ENCODE measurements at regions not wholly inside any gene's neighbourhood (a gene's known extent, or its start where the extent isn't known, plus 50 kb on each side); places are given as distances from the start of the nearest gene placed in this dataset.
A peak's percentile ranks its signal among the peaks of the same experiment; 100 is the strongest.
"Not testable (repeated sequence)": the region's sequence is repeated elsewhere in the genome, so short reads cannot be mapped to it uniquely, and the experiment has no call there.

GRCh38 chr22:35173655-35174054, 83.6 kb upstream of the HMGXB4 start:
- Histone ChIP-seq H3K9me2 (replicated peaks; ENCODE audit: insufficient read depth, low read length) (no peaks in the 10 kb centered on the region), H4K20me1 (ENCODE audit: insufficient read depth, low read depth, low read length) (no peaks in the 10 kb centered on the region), H2AFZ (ENCODE audit: low read length) (no peak overlapping the region)

DNA sequence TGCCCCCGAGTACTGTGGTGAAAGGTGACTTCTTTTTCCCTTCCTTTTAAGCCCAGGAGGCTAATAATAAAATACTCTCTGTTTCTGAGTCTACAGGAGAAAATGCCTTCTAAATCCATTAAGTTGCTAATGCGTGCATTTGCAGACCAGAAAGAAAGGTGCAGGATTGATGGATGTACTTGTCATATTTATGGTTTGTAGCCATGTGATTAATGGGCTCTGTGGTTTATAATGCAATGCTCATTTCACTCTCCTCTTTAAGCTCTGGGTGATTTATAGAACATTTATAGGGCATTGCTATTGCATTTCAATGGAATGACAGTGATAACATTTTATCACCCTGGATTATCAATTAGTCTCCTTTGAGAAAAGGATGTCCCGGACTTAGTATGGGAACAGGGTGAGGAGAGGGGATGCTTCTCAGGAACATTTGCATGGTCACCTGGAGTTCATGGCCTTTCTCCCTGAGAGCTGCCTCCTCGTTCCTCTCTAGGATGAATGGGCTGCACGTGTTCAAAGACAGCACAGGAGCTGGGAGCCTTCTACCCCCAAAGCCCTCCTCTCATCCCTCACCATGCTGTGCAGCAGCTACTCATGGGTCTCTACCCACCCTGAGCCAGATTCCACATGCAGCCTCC, 82.8 kb upstream of the HMGXB4 start:
- Histone ChIP-seq H3K36me3 (ENCODE audit: insufficient read depth, low read length) (peaks cover 20% of the 10 kb centered on the region; the same call in 1 of the 2 replicates), H3K9me3 (ENCODE audit: low read length) (no peaks in the 10 kb centered on the region), H3K79me2 (ENCODE audit: low read length) (0 out of 2 replicates have a peak, but pooled peaks cover 7% of the 10 kb centered on the region), H3K4me3 (ENCODE audit: low read length) (no peak overlapping the region), H3K4me1 (ENCODE audit: low read length) (peaks cover 19% of the 10 kb centered on the region), H4K20me1 (ENCODE audit: insufficient read depth, low read depth, low read length) (no peaks in the 10 kb centered on the region), H3K9me2 (replicated peaks; ENCODE audit: insufficient read depth, low read length) (no peaks in the 10 kb centered on the region), H3K9ac (ENCODE audit: low read length) (no peak overlapping the region), H3K4me2 (ENCODE audit: low read depth, low read length, poor library complexity, severe bottlenecking) (no peak overlapping the region), H2AFZ (ENCODE audit: low read length) (no peak overlapping the region), H3K27me3 (ENCODE audit: low read length) (no peaks in the 10 kb centered on the region), H3K27ac (ENCODE audit: low read length) (no peak overlapping the region; the same call in 1 of the 2 replicates)
- no peak for DNase-seq

More at GRCh38 chr22:35173655-35174054, 83.6 kb upstream of the HMGXB4 start:
- DNase-seq, result no peak
- Histone ChIP-seq H3K4me2 (ENCODE audit: low read depth, low read length, poor library complexity, severe bottlenecking) (no peak overlapping the region), H3K27me3 (ENCODE audit: low read length) (no peaks in the 10 kb centered on the region), H3K4me1 (ENCODE audit: low read length) (peaks cover 19% of the 10 kb centered on the region), H3K9ac (ENCODE audit: low read length) (no peak overlapping the region), H3K9me3 (ENCODE audit: low read length) (no peaks in the 10 kb centered on the region), H3K79me2 (ENCODE audit: low read length) (0 out of 2 replicates have a peak, but pooled peaks cover 7% of the 10 kb centered on the region), H3K27ac (ENCODE audit: low read length) (peak overlapping the region; percentile 31; the same call in 1 of the 2 replicates), H3K36me3 (ENCODE audit: insufficient read depth, low read length) (peaks cover 18% of the 10 kb centered on the region; the same call in 1 of the 2 replicates), H3K4me3 (ENCODE audit: low read length) (no peak overlapping the region)

GRCh38 chr22:35175392-35175791, 81.9 kb upstream of the HMGXB4 start:
- H3K4me1 ChIP-seq (ENCODE audit: low read length), result peaks cover 19% of the 10 kb centered on the region
- H3K4me2 ChIP-seq (ENCODE audit: low read depth, low read length, poor library complexity, severe bottlenecking), result no peak overlapping the region
- H2AFZ ChIP-seq (ENCODE audit: low read length), result no peak overlapping the region
- H3K36me3 ChIP-seq (ENCODE audit: insufficient read depth, low read length), result peaks cover 28% of the 10 kb centered on the region; the same call in 1 of the 2 replicates
- no peak overlapping the region for H3K9ac ChIP-seq (ENCODE audit: low read length)
- no peaks in the 10 kb centered on the region for H3K9me3 ChIP-seq (ENCODE audit: low read length)
- no peak overlapping the region for H3K27ac ChIP-seq (ENCODE audit: low read length)
- peaks cover 7% of the 10 kb centered on the region; the same call in 1 of the 2 replicates for H3K79me2 ChIP-seq (ENCODE audit: low read length)
- H3K4me3 ChIP-seq (ENCODE audit: low read length), result no peak overlapping the region
- no peak for DNase-seq
- no peaks in the 10 kb centered on the region for H3K9me2 ChIP-seq (replicated peaks; ENCODE audit: insufficient read depth, low read length)
- no peaks in the 10 kb centered on the region for H3K27me3 ChIP-seq (ENCODE audit: low read length)
- no peaks in the 10 kb centered on the region for H4K20me1 ChIP-seq (ENCODE audit: insufficient read depth, low read depth, low read length)

GRCh38 chr22:35177811-35178210, 79.5 kb upstream of the HMGXB4 start:
- Histone ChIP-seq H3K79me2 (ENCODE audit: low read length) (peaks cover 10% of the 10 kb centered on the region), H3K27me3 (ENCODE audit: low read length) (no peaks in the 10 kb centered on the region), H3K9me2 (replicated peaks; ENCODE audit: insufficient read depth, low read length) (no peaks in the 10 kb centered on the region), H4K20me1 (ENCODE audit: insufficient read depth, low read depth, low read length) (no peaks in the 10 kb centered on the region), H3K9me3 (ENCODE audit: low read length) (no peaks in the 10 kb centered on the region), H3K27ac (ENCODE audit: low read length) (no peak overlapping the region), H3K36me3 (ENCODE audit: insufficient read depth, low read length) (peaks cover 35% of the 10 kb centered on the region; the same call in 1 of the 2 replicates), H3K4me2 (ENCODE audit: low read depth, low read length, poor library complexity, severe bottlenecking) (no peak overlapping the region), H3K4me1 (ENCODE audit: low read length) (peaks cover 19% of the 10 kb centered on the region), H3K4me3 (ENCODE audit: low read length) (no peak overlapping the region), H3K9ac (ENCODE audit: low read length) (no peak overlapping the region), H2AFZ (ENCODE audit: low read length) (no peak overlapping the region)
- DNase-seq, result no peak

- no peaks in the 10 kb centered on the region for H4K20me1 ChIP-seq (ENCODE audit: insufficient read depth, low read depth, low read length)
- no peak for DNase-seq
These were observed 78.8 kb upstream of the HMGXB4 start for GRCh38 chr22:35178446-35178845.

GRCh38 chr22:35183917-35184316, 73.4 kb upstream of the HMGXB4 start:
- H3K9me3 ChIP-seq (ENCODE audit: low read length), result no peaks in the 10 kb centered on the region
- H3K27ac ChIP-seq (ENCODE audit: low read length), result no peak overlapping the region
- no peak overlapping the region for H3K4me3 ChIP-seq (ENCODE audit: low read length)
- H3K9me2 ChIP-seq (replicated peaks; ENCODE audit: insufficient read depth, low read length), result no peaks in the 10 kb centered on the region
- no peaks in the 10 kb centered on the region for H3K27me3 ChIP-seq (ENCODE audit: low read length)
- H3K4me1 ChIP-seq (ENCODE audit: low read length), result peaks cover 22% of the 10 kb centered on the region
- no peak overlapping the region for H3K9ac ChIP-seq (ENCODE audit: low read length)
- no peak overlapping the region for H3K4me2 ChIP-seq (ENCODE audit: low read depth, low read length, poor library complexity, severe bottlenecking)
- H3K36me3 ChIP-seq (ENCODE audit: insufficient read depth, low read length), result peaks cover 49% of the 10 kb centered on the region
- no peak for DNase-seq
- no peak overlapping the region for H2AFZ ChIP-seq (ENCODE audit: low read length)
- H3K79me2 ChIP-seq (ENCODE audit: low read length), result peaks cover 57% of the 10 kb centered on the region
- H4K20me1 ChIP-seq (ENCODE audit: insufficient read depth, low read depth, low read length), result no peaks in the 10 kb centered on the region

More at GRCh38 chr22:35178446-35178845, 78.8 kb upstream of the HMGXB4 start:
- no peak overlapping the region for H3K27ac ChIP-seq (ENCODE audit: low read length)
- no peak overlapping the region for H2AFZ ChIP-seq (ENCODE audit: low read length)
- H3K4me1 ChIP-seq (ENCODE audit: low read length), result peaks cover 19% of the 10 kb centered on the region
- no peak overlapping the region for H3K4me3 ChIP-seq (ENCODE audit: low read length)
- peaks cover 41% of the 10 kb centered on the region for H3K36me3 ChIP-seq (ENCODE audit: insufficient read depth, low read length)
- no peak overlapping the region for H3K4me2 ChIP-seq (ENCODE audit: low read depth, low read length, poor library complexity, severe bottlenecking)
- H3K79me2 ChIP-seq (ENCODE audit: low read length), result peaks cover 14% of the 10 kb centered on the region
- no peaks in the 10 kb centered on the region for H3K27me3 ChIP-seq (ENCODE audit: low read length)
- H3K9me3 ChIP-seq (ENCODE audit: low read length), result no peaks in the 10 kb centered on the region
- no peaks in the 10 kb centered on the region for H3K9me2 ChIP-seq (replicated peaks; ENCODE audit: insufficient read depth, low read length)
- H3K9ac ChIP-seq (ENCODE audit: low read length), result no peak overlapping the region

GRCh38 chr22:35186492-35186891, 70.8 kb upstream of the HMGXB4 start:
- H3K4me1 ChIP-seq (ENCODE audit: low read length), result peaks cover 22% of the 10 kb centered on the region
- H3K9me2 ChIP-seq (replicated peaks; ENCODE audit: insufficient read depth, low read length), result no peaks in the 10 kb centered on the region
- no peak overlapping the region for H3K27ac ChIP-seq (ENCODE audit: low read length)
- H3K36me3 ChIP-seq (ENCODE audit: insufficient read depth, low read length), result peaks cover 55% of the 10 kb centered on the region
- H3K9me3 ChIP-seq (ENCODE audit: low read length), result peaks cover 9% of the 10 kb centered on the region
- no peak overlapping the region for H3K4me3 ChIP-seq (ENCODE audit: low read length)
- peaks cover 69% of the 10 kb centered on the region for H3K79me2 ChIP-seq (ENCODE audit: low read length)
- H3K9ac ChIP-seq (ENCODE audit: low read length), result no peak overlapping the region
- DNase-seq, result no peak
- H4K20me1 ChIP-seq (ENCODE audit: insufficient read depth, low read depth, low read length), result no peaks in the 10 kb centered on the region
- no peaks in the 10 kb centered on the region for H3K27me3 ChIP-seq (ENCODE audit: low read length)
- H3K4me2 ChIP-seq (ENCODE audit: low read depth, low read length, poor library complexity, severe bottlenecking), result no peak overlapping the region
- H2AFZ ChIP-seq (ENCODE audit: low read length), result no peak overlapping the region

GRCh38 chr22:35188930-35189329, 68.4 kb upstream of the HMGXB4 start:
- not testable (repeated sequence) for H3K27me3 ChIP-seq (ENCODE audit: low read length); H3K4me3 ChIP-seq (ENCODE audit: low read length); H4K20me1 ChIP-seq (ENCODE audit: insufficient read depth, low read depth, low read length); H3K9ac ChIP-seq (ENCODE audit: low read length); DNase-seq; H3K9me3 ChIP-seq (ENCODE audit: low read length); H3K27ac ChIP-seq (ENCODE audit: low read length); H3K9me2 ChIP-seq (replicated peaks; ENCODE audit: insufficient read depth, low read length); H3K4me2 ChIP-seq (ENCODE audit: low read depth, low read length, poor library complexity, severe bottlenecking); H2AFZ ChIP-seq (ENCODE audit: low read length)
- Histone ChIP-seq H3K36me3 (ENCODE audit: insufficient read depth, low read length) (peaks cover 58% of the 10 kb centered on the region), H3K4me1 (ENCODE audit: low read length) (peaks cover 22% of the 10 kb centered on the region), H3K79me2 (ENCODE audit: low read length) (peaks cover 61% of the 10 kb centered on the region)

Measured in Karpas-422 (cell line).